Amniotic stem cell (primary cell): ENCODE measurements at regions not wholly inside any gene's neighbourhood (a gene's known extent, or its start where the extent isn't known, plus 50 kb on each side); places are given as distances from the start of the nearest gene placed in this dataset.

Experiments
- DNase-seq: peaks from one replicate; lab custom pipeline; 2025; lab: John Stamatoyannopoulos, UW

DNA sequence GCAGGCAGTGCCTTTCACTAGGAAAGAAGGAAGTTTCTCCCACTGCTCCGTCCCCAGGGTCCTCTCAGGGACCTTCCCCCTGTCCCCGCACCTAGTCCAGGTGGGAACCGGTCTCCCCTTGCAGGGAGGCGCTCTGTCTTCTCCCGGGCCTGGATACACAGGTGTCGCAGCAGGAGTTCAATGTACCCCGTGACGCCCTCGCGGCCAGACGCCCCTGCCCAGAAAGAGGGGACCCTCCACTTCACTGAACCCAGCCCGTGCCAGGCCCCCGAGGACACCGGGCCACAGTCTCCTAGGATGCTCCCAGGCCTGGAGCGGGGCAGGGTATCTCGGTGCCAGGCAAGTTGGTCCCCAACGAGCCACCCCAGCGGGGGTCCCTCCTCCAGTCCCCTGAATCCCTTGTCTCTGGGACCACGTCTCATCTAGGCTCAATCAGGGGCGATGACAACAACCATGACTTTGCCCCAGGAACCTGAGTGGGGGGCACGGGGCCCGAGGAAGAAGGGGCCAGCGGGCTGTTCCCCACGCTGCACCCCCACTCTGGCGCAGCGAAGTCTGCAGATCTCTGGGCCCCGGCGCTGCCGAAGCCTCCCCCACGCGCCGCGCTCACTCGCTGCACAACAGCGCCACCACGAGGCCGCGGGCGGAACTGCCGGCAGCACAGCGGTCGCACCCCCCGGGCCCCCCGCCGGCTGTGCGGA is 103.0 kb downstream of the EDN3 start:
- no peak for DNase-seq

DNA sequence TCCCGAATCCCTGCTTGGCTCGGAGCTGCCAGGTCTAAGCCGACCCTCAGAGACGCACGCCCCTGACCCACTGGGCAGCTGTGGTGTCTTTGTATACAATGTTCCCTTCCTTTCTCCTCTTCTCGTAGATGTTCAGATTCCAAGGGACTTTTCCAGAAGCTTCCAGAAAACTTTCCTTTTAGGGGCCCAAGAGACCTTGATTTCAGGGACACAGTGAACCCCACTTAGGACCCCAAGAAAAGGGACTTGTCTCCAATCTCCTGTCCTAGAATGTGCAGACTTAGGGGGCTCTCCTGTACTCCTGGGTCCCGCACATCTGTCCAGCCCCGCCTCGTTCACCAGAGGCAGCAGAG is 103.5 kb downstream of the EDN3 start:
- no peak for DNase-seq

DNA sequence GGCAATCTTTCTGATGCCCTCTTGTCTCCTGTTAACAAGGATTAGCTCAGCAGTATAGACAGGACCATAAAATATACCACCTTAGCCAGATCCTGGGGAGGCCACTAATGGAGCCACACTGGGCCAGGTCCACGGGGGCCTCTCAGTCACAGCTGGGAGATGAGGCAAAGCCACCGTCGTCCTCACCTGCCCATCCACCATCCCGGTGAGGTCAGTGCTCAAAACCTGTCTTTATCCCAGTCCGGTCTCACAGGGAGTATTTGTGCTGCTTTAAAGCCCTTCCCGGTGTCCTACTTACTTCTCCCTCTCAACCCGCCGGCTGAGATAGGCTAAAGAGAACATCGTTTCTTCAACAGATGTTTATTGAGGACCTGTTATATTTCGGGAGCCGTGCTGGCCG is 104.3 kb downstream of the EDN3 start:
- no peak for DNase-seq

DNA sequence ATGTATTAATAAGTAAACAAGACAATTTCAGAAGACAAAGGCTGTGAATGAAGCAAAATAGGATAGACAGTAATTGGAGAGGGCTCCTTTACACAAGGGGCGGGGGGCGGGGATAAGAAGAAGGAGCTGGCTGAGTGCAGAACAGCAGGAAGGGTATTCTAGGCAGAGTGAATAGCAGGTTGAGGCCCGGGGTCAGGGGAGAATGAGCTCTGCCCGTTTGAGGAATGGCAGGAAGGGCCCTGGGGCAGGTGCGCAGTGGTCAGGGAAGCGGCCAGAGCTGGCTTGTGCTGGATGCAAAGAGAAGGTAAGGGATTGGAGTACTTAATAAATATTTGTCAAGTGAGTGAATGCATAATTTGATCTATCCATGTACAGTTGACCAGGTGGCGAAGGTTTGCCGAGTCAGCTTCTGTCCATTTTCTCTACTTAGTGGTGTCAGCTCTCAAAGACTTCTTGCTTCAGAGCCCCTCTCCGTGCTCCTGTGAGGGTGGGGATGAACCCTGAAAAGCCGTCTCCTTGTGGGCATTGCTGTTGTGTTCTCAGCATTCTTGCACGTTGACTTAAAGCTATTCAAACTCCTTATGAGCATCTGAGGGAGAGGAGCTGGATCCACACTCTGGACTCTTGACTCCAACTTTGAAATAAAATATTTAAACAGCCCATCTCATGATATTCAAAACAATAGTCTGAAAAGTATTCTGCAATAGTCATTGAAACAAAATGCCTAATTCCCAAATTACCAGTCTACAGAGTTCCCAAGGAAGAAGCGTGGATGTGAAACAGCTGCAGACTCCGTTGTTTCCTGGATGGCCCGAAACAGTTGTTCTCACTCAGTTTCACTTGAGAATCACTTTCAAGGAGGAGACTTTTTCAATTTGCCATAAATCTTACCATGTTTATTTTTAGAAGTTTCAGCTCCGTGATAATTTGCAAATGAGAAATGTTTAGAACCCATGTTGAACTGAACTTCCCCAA is 105.1 kb downstream of the EDN3 start:
- no peak for DNase-seq

DNA sequence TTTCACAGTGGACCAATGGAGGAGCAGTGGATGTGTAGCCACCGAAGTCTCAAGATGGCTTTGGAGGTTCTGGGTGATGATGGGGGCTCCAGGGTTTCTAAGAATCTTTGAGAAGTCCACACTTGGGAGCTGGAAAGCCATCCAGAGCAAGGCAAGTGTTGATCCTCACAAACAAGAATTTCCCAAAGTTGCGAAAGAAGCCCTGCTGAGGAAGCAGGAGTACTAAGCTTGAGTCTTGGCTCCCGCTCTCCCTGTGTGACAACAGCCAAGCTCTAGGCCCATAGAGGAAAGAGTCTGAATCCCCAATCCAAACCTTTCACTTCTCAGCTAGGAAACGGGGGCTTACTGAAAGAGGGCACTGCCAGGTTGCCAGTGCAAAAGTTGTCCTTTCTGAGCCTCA is 106.0 kb downstream of the EDN3 start:
- no peak for DNase-seq

DNA sequence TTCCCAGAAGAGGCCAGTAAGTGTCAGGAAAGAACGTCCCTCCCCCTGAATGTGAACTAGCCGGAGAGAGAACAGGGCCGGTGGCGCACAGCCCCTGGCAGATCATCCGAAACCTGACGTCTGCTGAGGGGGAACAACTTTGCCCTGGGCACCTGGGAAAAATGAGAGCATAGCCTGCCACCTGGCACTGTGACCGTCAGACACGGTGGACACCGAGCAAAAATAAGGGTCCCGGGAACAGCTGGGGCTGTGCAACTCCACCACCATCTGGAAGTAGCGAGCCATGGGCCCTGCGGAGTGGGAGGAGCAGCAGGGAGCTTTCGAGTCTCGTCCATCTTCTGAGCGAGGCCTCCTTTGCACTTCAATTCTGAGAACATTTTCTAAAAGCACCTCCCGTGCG is 110.8 kb downstream of the EDN3 start:
- DNase-seq, result no peak

DNA sequence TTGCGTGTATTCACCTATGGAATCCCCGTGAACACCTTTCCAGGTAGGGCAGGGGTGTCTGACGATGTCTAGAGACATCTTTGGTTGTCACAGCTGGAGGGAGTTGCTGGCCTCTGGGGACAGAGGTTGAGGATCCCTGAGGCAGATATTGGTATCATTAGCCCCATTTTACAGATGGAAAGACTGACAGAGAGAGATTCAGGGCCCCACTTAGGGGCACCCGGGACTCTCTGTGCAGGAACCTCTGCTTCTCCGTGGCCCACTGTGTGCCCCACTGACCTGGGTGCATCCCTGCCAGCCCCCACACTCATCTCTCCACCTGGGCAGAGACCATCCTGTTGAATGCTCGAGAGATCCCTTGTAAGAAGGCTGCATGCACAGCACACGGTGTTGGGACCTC is 111.2 kb downstream of the EDN3 start:
- DNase-seq, result no peak

DNA sequence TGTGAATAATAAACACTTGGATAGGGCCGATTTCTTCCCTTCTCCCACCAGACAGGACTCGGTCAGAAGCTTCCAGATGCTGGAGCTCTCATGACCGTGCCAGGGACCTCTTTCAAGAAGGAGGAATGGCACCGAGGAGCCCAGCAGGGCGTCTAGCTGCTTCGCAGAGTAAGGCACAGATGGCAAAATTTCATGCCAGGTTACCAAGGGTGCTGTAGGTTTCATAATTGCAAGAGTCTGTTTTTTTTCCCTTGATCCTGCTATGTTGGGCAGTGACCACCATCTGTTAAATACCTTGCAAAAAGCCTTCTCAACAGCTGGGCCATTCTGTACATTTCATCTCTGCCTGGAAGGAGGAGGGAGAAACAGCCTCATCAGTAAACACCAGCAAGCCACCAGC is 111.8 kb downstream of the EDN3 start:
- DNase-seq, result no peak

DNA sequence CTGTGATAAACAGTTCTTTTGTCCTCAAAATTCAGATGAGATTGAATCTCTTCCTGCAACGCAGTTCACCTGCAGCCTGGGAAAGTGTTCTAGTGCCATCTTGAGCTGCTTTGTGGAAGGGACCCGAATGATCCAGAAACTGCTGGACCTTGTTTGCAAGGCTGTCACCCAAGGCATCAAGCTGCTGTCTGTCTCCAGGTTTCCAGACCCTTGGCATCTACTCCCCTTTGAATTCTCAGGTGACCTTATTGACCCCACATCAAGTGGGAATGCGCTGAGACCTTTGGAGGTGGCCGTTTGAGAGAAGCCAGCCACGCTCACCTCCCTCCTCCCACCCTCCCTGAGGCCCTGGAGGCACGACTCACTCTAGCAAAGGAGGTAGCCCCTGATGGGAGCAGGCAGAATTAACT is 112.5 kb downstream of the EDN3 start:
- no peak for DNase-seq

DNA sequence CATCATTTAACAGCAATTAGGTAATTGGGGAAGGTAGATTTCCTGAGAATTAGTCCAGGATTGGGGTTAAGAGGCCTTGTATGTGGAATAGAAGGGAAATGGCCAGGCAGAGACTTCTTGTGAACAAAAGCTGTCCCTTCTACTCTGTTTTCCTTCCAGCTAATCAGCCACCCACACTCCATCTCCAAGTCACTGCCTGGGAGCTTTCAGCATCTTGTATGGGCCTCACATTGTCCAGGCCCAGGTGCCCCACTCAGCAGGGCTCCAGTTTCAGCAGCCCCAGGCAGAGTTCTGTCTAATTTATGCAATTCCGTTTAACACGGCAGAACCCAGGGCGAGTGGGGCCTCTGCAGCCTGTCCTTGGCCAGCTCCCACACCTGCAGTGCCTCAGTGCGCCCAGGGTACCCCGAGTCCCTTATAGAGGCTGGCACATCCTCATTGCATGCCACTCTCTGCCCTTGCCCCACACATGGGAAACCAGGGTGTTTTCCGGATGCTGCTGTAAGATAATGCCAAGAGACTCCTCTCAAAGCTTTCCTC is 113.0 kb downstream of the EDN3 start:
- no peak for DNase-seq

DNA sequence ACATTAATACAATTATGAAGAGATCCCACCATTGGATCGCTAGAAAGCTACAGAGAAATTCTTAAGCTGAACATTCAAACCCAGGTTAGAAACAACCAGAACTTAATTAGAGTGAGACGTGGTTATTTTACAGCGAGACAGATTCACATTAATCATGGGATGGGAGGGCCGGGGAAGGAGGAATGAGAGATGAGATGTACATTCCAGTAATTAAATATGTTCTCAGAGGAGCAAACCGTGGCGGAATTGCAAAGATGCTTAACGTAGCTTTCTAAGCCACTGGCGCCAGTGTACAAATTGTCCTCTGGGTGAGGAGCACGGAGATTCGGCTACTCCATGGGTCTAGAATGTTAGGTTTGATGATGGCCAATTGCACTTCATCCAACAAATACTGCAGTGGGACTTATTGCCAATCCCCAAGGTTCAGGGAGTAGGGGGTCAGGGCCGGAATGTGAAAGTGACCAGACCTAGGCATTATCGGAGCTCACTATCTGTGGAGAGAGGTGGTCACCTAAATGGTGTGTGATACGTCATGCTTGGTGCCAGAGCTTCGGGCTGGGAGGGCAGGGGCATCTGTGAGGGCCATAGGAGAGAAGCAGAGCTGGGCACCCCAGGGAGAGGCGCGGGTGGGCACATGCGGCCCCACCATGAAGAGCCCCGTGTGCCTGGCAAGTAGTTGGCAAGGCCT is 114.7 kb downstream of the EDN3 start:
- no peak for DNase-seq

DNA sequence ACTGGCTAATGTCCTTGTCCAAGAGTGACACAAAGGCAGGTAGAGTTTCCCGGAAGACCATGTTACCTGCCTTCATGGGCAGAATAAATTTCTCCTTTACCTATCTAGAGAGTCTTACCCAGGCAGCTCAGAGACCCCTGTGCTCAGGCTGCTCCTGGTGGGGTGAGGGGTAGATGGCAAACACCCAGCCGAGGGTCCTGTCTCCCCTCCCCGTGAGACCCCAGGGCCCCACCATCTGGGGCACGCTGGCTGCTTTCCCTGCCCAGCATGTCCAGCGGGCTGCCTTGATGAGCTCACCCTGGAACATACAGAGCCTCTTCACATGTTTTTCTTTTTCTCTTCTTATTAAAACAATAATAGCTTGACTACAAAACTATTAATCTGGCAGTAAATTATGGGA is 116.5 kb downstream of the EDN3 start:
- DNase-seq, result no peak

DNA sequence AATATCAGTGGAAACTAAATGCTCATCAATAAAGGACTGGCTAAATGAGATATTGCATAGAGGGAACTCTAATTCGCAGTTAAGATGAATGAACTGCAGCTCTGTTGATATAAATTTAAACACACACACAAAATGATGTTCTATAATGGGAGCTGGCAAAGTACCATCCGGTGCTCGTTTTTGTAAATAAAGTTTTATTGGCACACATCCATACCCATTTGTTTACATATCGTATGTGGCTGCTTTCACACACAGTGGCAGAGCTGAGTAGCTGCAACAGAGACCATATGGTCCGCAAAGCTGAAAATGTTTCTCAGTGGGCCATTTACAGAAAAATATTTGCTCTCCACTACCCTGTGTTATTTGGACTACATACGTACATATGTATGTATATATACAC is 120.7 kb downstream of the EDN3 start:
- no peak for DNase-seq

DNA sequence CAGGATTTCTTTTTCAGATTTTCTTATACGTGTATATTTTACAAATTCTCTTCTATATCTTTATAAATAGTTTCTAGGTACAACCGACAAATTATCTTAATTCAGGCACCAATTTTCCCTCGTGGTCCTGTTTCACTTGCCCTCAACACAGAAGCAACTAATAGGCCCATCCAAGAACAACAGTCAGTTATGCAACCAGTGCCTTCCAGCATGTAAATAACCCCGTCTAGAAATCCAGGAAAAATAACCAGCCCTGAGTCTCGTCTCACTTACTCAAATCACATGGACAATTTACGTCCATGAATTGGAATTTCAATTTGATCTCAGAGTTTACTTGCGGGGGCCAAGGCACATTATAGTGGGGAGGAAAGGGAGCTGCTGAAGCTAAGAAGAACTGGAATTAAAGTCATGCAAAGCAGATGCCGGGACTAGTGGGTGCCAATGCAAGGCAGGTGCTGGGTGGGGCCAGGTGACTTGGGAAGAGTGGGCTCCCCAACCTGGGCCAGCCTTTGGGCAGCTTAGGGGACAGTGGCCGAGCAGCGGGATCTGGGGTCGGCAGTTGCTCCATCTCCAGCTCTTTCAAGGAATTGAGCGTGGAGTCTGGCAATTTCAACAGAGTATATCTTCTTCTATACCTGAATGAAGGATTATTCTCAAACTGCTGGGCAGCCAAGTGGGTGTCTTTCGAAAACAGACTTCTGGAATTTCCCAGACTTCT is 121.7 kb downstream of the EDN3 start:
- no peak for DNase-seq

DNA sequence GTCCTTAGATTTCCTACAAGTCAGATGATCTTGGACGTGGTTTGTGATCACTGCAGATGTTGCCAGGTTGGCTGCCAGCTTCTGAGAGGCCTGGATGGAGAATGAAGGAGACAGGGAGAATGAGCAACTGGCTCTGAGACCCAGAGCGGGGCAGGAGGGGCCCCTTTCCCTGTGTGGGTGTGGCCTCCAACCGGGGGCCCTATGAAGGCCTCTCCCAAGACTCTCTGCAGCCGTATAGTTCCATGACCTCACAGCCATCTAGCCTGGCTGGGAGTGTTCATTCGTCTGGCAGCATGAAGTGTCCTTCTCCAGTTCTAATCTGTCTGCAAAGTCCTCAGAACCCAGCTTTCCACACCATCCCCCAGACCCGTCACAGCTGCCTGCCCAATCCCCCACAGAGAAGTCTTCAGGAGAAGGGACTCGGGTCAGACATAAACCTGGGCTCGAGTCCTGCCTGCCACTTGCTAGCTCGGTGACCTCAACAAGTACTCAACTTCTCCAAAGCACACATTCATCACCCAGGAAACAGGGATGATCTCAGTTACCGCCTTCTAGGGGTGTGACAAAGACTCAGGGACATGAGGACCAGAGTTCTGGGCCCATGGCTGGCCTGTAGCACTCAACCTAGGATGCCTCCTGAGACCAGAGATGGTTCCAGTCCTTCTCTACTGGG is 122.6 kb downstream of the EDN3 start:
- no peak for DNase-seq

DNA sequence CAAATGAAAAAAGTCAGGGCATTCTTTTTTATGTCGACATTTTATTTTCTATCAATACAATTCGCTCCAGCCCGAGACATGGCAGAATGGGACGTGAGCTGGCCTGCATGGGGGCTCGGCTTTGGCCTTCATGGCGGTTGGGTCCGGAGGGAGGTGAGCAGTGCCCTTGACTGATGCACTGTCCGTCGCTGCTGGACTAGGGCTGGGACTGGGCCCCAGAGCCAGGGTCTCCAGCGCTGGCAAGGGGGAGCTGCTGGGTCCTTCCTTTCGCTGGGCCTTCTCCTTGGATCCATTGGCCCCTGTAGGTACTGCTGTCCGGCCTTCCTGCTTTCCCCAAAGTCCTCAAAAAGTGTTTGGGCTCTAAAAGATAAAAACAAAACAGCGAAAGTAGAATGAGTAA is 124.6 kb downstream of the EDN3 start:
- no peak for DNase-seq

DNA sequence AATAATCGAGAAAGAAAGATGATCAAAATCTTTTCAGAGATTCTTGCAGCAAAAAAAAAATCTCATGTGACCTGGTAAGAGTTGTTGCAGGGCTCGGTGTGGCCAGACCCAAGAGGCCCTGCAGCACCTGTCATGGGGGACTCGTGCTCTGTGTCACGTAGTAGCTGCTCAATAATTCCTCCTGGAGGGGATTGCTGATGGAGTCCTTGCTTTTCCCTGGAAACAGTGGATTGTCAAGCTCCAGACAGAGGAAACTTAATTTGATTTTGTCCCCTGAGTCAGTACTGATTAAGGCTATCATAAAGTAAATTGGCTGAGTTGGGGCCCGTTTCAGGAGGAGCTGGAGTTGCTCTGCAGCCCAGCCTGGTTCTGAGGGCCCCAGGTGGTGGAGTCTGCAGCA is 125.2 kb downstream of the EDN3 start:
- DNase-seq, result no peak

DNA sequence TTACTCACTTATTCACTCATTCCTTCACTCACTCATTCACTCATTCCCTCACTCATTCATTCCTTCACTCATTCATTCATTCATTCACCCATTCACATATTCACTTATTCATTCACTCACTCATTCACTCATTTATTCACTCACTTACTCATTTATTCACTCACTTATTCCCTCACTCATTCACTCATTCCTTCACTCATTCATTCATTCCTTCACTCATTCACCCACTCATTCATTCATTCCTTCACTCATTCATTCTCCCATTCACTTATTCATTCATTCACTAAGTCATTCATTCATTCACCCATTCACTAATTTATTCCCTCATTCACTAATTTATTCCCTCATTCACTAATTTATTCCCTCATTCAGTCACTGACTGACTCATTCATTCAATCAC is 127.6 kb downstream of the EDN3 start:
- DNase-seq, result no peak

DNA sequence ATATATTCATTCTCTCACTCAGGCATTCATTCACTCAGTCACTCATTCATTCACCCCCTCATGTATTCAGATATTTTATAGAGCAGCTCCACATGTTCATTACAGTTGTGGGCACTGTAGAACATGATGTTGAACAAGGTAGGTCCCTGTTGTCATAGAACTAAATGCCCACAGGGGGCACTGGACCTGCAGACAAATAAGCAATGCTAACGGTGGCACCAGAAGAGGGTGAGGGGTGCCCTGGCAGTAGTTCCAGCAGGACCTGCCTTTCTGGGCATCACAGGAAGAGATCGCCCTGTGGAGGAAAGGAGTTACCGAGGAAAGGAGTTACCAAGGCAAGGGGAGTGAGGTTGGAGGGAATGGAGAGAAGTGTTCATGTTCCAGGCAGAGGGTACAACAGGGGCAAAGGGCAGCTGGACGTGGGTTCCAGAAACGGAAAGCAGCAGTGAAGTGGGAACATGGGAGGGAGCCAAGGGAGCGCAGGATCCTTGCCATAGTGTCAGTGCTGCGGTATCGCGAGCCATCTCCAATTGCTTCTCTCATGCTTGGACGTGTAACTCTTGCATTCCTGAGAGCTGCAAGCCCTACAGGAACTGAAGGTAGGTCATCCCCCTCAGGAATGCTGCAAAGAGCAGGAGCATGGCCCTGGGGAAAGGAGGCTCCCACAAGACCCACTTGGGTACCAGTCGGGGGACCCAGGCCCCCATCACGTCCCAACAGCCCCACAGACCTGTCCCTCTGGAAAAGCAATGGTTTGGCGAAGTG is 128.2 kb downstream of the EDN3 start:
- no peak for DNase-seq

DNA sequence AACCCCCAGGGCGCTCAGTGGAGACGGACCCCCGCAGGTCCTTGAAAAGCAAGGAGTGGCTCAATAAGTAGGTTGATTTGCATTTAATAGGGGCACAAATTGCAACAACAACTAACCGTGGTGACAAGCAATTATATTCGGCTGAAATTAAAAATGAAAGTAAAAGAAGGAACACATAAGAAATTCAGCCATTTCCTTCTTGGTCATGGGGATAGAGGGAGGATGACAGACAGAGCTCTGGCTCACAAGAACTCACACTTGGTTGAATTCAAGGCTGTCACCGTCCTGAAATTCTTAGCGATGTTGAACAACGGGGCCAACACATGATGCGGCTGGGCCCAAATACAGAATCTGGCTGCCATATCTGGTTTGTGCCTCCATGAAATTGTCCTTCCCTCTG is 129.0 kb downstream of the EDN3 start:
- DNase-seq, result no peak

DNA sequence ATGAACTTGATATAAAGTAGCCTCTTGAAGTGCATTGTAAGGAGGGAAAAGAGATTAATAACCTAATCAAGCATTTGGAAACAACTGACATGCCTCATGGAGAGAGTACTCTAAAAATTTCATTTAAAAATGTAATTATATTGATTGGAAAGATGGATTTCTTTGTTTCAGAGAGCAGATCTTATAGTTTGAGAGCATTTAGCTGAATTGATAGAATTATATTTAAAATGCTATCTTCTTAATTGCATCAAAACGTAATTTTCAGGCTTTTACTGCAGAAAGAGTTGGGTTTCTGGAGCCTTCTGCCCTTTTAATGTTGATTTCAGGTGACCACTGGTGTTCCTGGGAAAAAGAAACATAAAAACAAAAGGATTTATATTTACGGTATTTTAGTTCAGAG is 130.6 kb downstream of the EDN3 start:
- no peak for DNase-seq
